Heart left ventricle (tissue), 16 donors: ENCODE measurements at regions not wholly inside any gene's neighbourhood (a gene's known extent, or its start where the extent isn't known, plus 50 kb on each side); places are given as distances from the start of the nearest gene placed in this dataset.
A peak's percentile ranks its signal among the peaks of the same experiment; 100 is the strongest.

Experiments used
- ATAC-seq, 4 donors: fragments of 200-7000 bp; cut with Tn5 transposase; one replicate each; pipeline ENCODE4 v1.9.1; 2020 to 2022; ENCODE audit warnings: moderate library complexity in 4 of 4, mild to moderate bottlenecking in 3 of 4, moderate number of reproducible peaks in 1 of 4
- DNase-seq, 5 donors: peaks; one replicate each; pipeline ENCODE4 v3.0.0-alpha.2; 2020
- H3K27ac ChIP-seq, 12 donors: fragments of 200-600 bp; sonication (generic) in 4 of 12; one replicate each; pipeline versions ENCODE4 v1.5.0 to v1.8.0; 2016 to 2022; ENCODE audit warnings: mild to moderate bottlenecking in 2 of 12
- H3K27me3 ChIP-seq, 9 donors: fragments of 200-600 bp; sonication (generic) in 2 of 9; one replicate each; pipeline versions ENCODE4 v1.5.1 to v1.8.0; 2016 to 2022; ENCODE audit warnings: mild to moderate bottlenecking in 3 of 9
- H3K36me3 ChIP-seq, 9 donors: fragments of 200-600 bp; sonication (generic) in 2 of 9; one replicate each; pipeline versions ENCODE4 v1.5.0 to v1.8.0; 2018 to 2022; ENCODE audit warnings: mild to moderate bottlenecking in 2 of 9
- H3K4me1 ChIP-seq, 12 donors: fragments of 200-600 bp; sonication (generic) in 4 of 12; one replicate each; pipeline versions ENCODE4 v1.5.0 to v1.8.0; 2016 to 2022; ENCODE audit warnings: mild to moderate bottlenecking in 3 of 12
- H3K4me3 ChIP-seq, 12 donors: fragments of 200-600 bp; sonication (generic) in 4 of 12; one replicate each; pipeline versions ENCODE4 v1.5.0 to v1.8.0; 2017 to 2022; ENCODE audit warnings: mild to moderate bottlenecking in 9 of 12, moderate library complexity in 4 of 12
- H3K9me3 ChIP-seq, 12 donors: fragments of 200-600 bp; sonication (generic) in 4 of 12; one replicate each; pipeline versions ENCODE4 v1.5.0 to v1.8.0; 2016 to 2022; ENCODE audit warnings: mild to moderate bottlenecking in 1 of 12
- CTCF ChIP-seq, 12 donors: fragments of 200-600 bp; sonication (generic) in 4 of 12; IDR thresholded peaks; one replicate each; pipeline versions ENCODE4 v1.5.0 to v1.8.0; 2018 to 2022; ENCODE audit warnings: antibody characterized with exemption in 12 of 12, mild to moderate bottlenecking in 5 of 12
- POLR2A ChIP-seq, 2 donors: fragments of 450-650 bp; IDR thresholded peaks; one replicate each; pipeline ENCODE4 v1.6.1; 2017; ENCODE audit warnings: antibody characterized with exemption in 2 of 2, mild to moderate bottlenecking in 2 of 2, moderate library complexity in 2 of 2
- WGBS, 4 donors: extraction: QIAGEN DNeasy Blood & Tissue Kit in 2 of 4; methylation state at CpG; one replicate each; pipeline versions ENCODE4 v1.1.5 to v1.1.7; 2013 to 2018; 5-methylcytosine and 5-hydroxymethylcytosine counted together
- intact Hi-C, 10 donors: fragments of 100-400 bp; cut with DNase I; formaldehyde crosslinking; loops; one replicate each; pipeline versions ENCODE4 v1.11.1 to v1.14.2; 2022
- donor health status: ischemic (EF 13 %, LVEDD 7.1; RV severe dilation, severe dysfunction).
- donor health status: healthy with polysubstance abuse.
- donor health status: DM: no; HTN: yes; CAD: no.
- donor health status: DM: no; HTN: no; CAD: no.
- donor health status: ischemic (EF 25% LVEDD 6.9; RV normal size, moderate dysfunction).
- donor health status: ischemic (EF 25% LVEDD 5.7; RV mildly dilated, moderate dysfunction).
- donor health status: healthy.
- donor health status: DM: yes; HTN: yes; CAD: no.
- donor health status: ischemic (EF 35%, LVEDD 5.7; RV mildly dilated, moderate dysfunction).
- donor health status: nonischemic (EF 11% LVEDD 7.7; RV severe dilation, severe dysfunction).
- donor health status: DM: yes; HTN: yes; CAD: no.
- donor health status: PGD.
- donor health status: ischemic (EF 29% LVEDD 5.4; RV normal size, mild dysfunction).
- donor health status: nonischemic (EF 23%, LVEDD 6.1; RV moderate dilation, normal function).

GRCh38 chr11:122494221-122494620, 161.3 kb upstream of the UBASH3B start:
- WGBS, 4 donors = 82 to 85% (median 85%) methylated on average over 2 of the region's 2 CpGs
- Histone ChIP-seq H3K4me1 (peaks cover 0 to 22% (median 12%) of the 10 kb centered on the region in 12 donors), H3K36me3 (no peaks in the 10 kb centered on the region), H3K27me3 (no peaks in the 10 kb centered on the region), H3K27ac (no peak overlapping the region), H3K4me3 (no peak overlapping the region), H3K9me3 (no peaks in the 10 kb centered on the region)
- DNase-seq (no peak), ATAC-seq (no peak)
- intact Hi-C loops = loop anchor here in 2 of 10 donors (5.0 to 10.0 kb wide), 2 partner anchors 49 to 52 kb away; no protein-coding TSS in a partner anchor
- no peak for TF ChIP-seq CTCF (IDR thresholded peaks at IDR 0.05)
- TF ChIP-seq POLR2A (IDR thresholded peaks at IDR 0.05) = no peak

- Histone ChIP-seq H3K27me3 (no peaks in the 10 kb centered on the region), H3K27ac (peak overlapping the region in 9 of 12 donors; percentile 9 to 60 (median 48)), H3K4me1 (peaks cover 0 to 22% (median 12%) of the 10 kb centered on the region in 12 donors), H3K36me3 (no peaks in the 10 kb centered on the region), H3K4me3 (no peak overlapping the region), H3K9me3 (no peaks in the 10 kb centered on the region)
- DNase-seq (peak in 2 of 5 donors; percentile 34 to 37), ATAC-seq (peak; percentile 69 to 96 (median 84))
- WGBS, 4 donors = 36 to 44% (median 42%) methylated on average over 3 of the region's 3 CpGs
- intact Hi-C loops = loop anchor here in 2 of 10 donors (5.0 to 10.0 kb wide), 2 partner anchors 47 to 49 kb away; no protein-coding TSS in a partner anchor
- TF ChIP-seq CTCF (IDR thresholded peaks at IDR 0.05) = no peak
- TF ChIP-seq POLR2A (IDR thresholded peaks at IDR 0.05) = no peak
Measured at GRCh38 chr11:122491509-122491908, 164.0 kb upstream of the UBASH3B start.

GRCh38 chr11:122488892-122489706, 166.4 kb upstream of the UBASH3B start:
- intact Hi-C loops = no loop called here
- no peak overlapping the region for H3K4me3 ChIP-seq
- peaks cover 0 to 10% (median 3%) of the 10 kb centered on the region in 12 donors for H3K9me3 ChIP-seq
- no peak for DNase-seq
- no peak overlapping the region for H3K27ac ChIP-seq
- TF ChIP-seq CTCF (IDR thresholded peaks at IDR 0.05) = no peak
- no peak for TF ChIP-seq POLR2A (IDR thresholded peaks at IDR 0.05)
- ATAC-seq = no peak
- H3K36me3 ChIP-seq = no peaks in the 10 kb centered on the region
- no peaks in the 10 kb centered on the region for H3K27me3 ChIP-seq
- H3K4me1 ChIP-seq = peaks cover 0 to 22% (median 11%) of the 10 kb centered on the region in 12 donors
- 83 to 91% (median 85%) methylated on average over 8 of the region's 8 CpGs for WGBS, 4 donors

- intact Hi-C loops = no loop called here
- no peaks in the 10 kb centered on the region for H3K36me3 ChIP-seq
- WGBS, 4 donors = 90 to 99% (median 94%) methylated on average over 3 of the region's 3 CpGs
- peaks cover 0 to 22% (median 11%) of the 10 kb centered on the region in 12 donors for H3K4me1 ChIP-seq
- H3K27ac ChIP-seq = no peak overlapping the region
- DNase-seq = no peak
- H3K27me3 ChIP-seq = no peaks in the 10 kb centered on the region
- ATAC-seq = no peak
- H3K4me3 ChIP-seq = no peak overlapping the region
- H3K9me3 ChIP-seq = peaks cover 0 to 24% (median 17%) of the 10 kb centered on the region in 12 donors
- TF ChIP-seq POLR2A (IDR thresholded peaks at IDR 0.05) = no peak
- TF ChIP-seq CTCF (IDR thresholded peaks at IDR 0.05) = no peak
Measured at GRCh38 chr11:122487669-122488068, 167.9 kb upstream of the UBASH3B start.
